ENCODE measurements at regions not wholly inside any gene's neighbourhood (a gene's known extent, or its start where the extent isn't known, plus 50 kb on each side); places are given as distances from the start of the nearest gene placed in this dataset.

GRCh38 chr1:101150670-101151069 is 86.1 kb upstream of the S1PR1 start:
- TF ChIP-seq, protein P1, sequence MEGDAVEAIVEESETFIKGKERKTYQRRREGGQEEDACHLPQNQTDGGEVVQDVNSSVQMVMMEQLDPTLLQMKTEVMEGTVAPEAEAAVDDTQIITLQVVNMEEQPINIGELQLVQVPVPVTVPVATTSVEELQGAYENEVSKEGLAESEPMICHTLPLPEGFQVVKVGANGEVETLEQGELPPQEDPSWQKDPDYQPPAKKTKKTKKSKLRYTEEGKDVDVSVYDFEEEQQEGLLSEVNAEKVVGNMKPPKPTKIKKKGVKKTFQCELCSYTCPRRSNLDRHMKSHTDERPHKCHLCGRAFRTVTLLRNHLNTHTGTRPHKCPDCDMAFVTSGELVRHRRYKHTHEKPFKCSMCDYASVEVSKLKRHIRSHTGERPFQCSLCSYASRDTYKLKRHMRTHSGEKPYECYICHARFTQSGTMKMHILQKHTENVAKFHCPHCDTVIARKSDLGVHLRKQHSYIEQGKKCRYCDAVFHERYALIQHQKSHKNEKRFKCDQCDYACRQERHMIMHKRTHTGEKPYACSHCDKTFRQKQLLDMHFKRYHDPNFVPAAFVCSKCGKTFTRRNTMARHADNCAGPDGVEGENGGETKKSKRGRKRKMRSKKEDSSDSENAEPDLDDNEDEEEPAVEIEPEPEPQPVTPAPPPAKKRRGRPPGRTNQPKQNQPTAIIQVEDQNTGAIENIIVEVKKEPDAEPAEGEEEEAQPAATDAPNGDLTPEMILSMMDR (IDR thresholded peaks at IDR 0.05) = no peak
- TF ChIP-seq EP300 (IDR thresholded peaks at IDR 0.05) = no peak

All from ovary (tissue), 3 donors.